Mucosa of stomach (tissue), 1 donor: ENCODE measurements at regions not wholly inside any gene's neighbourhood (a gene's known extent, or its start where the extent isn't known, plus 50 kb on each side); places are given as distances from the start of the nearest gene placed in this dataset.

Experiments used
- H3K27me3 ChIP-seq: one replicate; pipeline ENCODE4 v1.7.0; 2013; ENCODE audit warnings: mild to moderate bottlenecking, low read length; ENCODE audit not compliant: control insufficient read depth, insufficient read depth
- H3K36me3 ChIP-seq: one replicate; pipeline ENCODE4 v1.7.0; 2013; ENCODE audit warnings: low read length; ENCODE audit not compliant: control insufficient read depth, insufficient read depth
- H3K4me1 ChIP-seq: one replicate; pipeline ENCODE4 v1.7.0; 2013; ENCODE audit warnings: mild to moderate bottlenecking, low read length; ENCODE audit not compliant: control insufficient read depth, insufficient read depth
- H3K4me3 ChIP-seq: one replicate; pipeline ENCODE4 v1.7.0; 2013; ENCODE audit warnings: low read length
- H3K9ac ChIP-seq: one replicate; pipeline ENCODE4 v1.7.0; 2013; ENCODE audit warnings: mild to moderate bottlenecking, low read length, moderate library complexity
- H3K9me3 ChIP-seq: one replicate; pipeline ENCODE4 v1.7.0; 2013; ENCODE audit warnings: mild to moderate bottlenecking, low read length, moderate library complexity; ENCODE audit not compliant: control insufficient read depth
- donor health status: Pancreatic carcinoma.

DNA sequence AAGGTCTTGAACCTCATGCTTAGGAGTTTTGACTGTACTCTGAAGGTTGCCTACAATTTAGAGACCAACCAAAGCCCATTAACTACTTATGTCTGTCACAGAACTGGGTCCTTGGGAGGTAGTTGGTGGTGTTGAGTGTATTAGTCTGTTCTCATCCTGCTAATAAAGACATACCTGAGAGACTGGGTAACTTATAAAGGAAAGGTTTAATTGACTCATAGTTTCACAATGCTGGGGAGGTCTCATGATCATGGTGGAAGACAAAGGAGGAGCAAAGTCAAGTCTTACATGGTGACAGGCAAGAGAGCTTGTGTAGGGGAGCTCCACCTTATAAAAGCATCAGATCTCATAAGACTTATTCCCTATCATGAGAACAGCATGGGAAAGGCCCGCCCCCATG lies 319.6 kb upstream of the ZMIZ1 start:
- no peaks in the 10 kb centered on the region for H3K9me3 ChIP-seq
- H3K27me3 ChIP-seq = peaks cover 6% of the 10 kb centered on the region
- H3K4me3 ChIP-seq = no peak overlapping the region
- no peak overlapping the region for H3K9ac ChIP-seq
- H3K36me3 ChIP-seq = no peaks in the 10 kb centered on the region
- peaks cover 18% of the 10 kb centered on the region for H3K4me1 ChIP-seq

DNA sequence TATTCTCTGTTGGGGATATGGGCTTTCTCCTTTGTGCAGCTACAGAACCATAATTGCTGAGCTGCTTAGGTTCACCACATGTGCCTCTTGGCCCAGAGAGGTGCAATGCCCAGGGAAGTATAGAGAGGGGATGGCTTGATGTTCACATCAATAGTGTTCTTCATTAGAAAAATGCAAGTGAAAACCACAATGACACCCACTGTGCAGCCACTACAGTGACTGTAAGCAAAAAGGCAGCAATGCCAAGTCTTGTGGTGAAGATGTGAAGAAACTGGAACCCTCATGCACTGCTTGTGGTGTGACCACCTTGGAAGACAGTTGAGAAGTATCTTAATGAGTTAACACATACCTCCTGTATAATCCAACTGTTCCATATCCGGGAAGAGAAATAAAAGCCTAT lies 318.9 kb upstream of the ZMIZ1 start:
- peaks cover 6% of the 10 kb centered on the region for H3K27me3 ChIP-seq
- H3K9ac ChIP-seq = no peak overlapping the region
- no peak overlapping the region for H3K4me3 ChIP-seq
- no peaks in the 10 kb centered on the region for H3K9me3 ChIP-seq
- H3K36me3 ChIP-seq = no peaks in the 10 kb centered on the region
- H3K4me1 ChIP-seq = peaks cover 11% of the 10 kb centered on the region

DNA sequence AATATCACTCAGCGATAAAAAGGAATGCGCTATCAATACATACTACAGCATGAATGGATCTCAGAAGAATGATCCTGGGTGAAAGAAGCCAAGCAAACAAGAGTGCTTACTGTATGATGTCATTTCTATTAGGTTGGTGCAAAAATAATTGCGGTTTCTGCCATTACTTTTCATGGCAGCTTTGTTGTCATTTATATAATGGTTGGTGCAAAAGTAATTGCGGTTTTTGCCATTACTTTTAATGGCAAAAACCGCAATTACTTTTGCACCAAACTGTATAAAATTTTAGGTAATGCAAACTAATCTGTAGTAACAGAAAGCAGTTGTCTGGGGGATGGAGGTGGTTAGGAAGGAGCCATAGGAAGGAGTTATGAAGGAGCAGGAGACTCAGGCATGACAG lies 318.3 kb upstream of the ZMIZ1 start:
- H3K4me1 ChIP-seq = peaks cover 6% of the 10 kb centered on the region
- no peaks in the 10 kb centered on the region for H3K9me3 ChIP-seq
- H3K9ac ChIP-seq = no peak overlapping the region
- peaks cover 6% of the 10 kb centered on the region for H3K27me3 ChIP-seq
- H3K4me3 ChIP-seq = no peak overlapping the region
- no peaks in the 10 kb centered on the region for H3K36me3 ChIP-seq

DNA sequence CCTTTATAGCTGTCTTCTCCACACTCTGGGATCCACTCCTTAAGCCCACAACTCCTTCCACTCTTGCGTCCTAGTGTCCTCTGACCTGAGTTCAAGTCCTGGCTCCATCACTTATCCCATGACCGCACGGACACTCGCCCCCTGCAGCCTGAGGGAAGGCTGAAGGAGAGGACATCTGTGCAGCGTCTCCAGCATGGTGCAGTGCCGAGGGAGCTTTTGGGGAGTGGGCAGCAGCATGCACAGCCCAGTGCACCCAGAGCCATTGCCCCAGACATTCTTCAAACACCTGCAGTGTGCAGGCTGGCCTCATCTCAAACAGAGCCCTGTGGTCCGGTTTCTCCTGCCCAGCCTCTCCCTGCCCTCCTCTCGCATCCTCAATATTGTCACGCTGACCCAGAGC lies 317.1 kb upstream of the ZMIZ1 start:
- peaks cover 6% of the 10 kb centered on the region for H3K27me3 ChIP-seq

DNA sequence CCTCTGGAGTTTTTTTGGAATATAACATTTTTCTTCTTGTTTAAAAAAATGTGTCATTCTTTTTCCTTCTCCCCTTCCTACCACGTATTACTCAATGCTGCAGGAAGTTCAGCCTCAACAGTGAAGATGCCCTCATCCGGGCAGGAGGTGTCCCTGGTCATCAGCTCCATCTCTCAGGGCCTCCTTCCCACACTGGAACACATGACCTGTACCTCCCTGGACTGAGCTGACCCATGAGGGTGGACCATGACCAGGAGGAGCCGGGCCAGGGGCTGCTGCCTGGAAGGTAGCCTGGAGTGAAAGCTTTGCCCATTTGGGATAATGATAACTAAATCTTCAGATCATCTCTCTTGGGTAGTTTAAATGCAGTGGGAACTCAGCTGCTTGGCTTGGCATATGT lies 316.5 kb upstream of the ZMIZ1 start:
- Histone ChIP-seq H3K9me3 (no peaks in the 10 kb centered on the region), H3K9ac (no peak overlapping the region), H3K36me3 (no peaks in the 10 kb centered on the region), H3K4me1 (peaks cover 12% of the 10 kb centered on the region), H3K27me3 (peaks cover 6% of the 10 kb centered on the region), H3K4me3 (no peak overlapping the region)

More for the DNA sequence above, 317.1 kb upstream of the ZMIZ1 start:
- no peak overlapping the region for H3K9ac ChIP-seq
- H3K36me3 ChIP-seq = no peaks in the 10 kb centered on the region
- H3K4me3 ChIP-seq = no peak overlapping the region
- peaks cover 7% of the 10 kb centered on the region for H3K4me1 ChIP-seq
- no peaks in the 10 kb centered on the region for H3K9me3 ChIP-seq

DNA sequence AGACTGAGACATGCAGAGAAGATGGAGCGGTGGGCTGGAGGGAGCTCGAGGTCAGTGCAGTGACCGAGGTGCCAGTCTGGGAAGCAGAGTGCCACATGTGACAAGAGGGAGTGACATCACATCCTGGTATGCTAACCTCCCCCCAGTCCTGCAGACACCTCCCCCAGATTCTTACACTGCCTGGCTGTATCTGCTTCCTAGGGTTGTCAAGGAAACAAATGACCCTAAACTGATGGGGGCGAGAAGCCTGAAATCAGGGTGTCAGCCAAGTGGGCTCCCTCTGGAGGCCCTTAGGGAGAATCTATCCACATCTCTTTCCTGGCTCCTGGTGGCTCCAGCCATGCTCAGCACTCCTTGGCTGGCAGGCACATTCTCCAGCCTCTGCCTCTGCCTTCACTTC lies 316.1 kb upstream of the ZMIZ1 start:
- Histone ChIP-seq H3K27me3 (peaks cover 6% of the 10 kb centered on the region), H3K9me3 (no peaks in the 10 kb centered on the region), H3K9ac (no peak overlapping the region), H3K36me3 (no peaks in the 10 kb centered on the region), H3K4me1 (peaks cover 13% of the 10 kb centered on the region), H3K4me3 (no peak overlapping the region)

DNA sequence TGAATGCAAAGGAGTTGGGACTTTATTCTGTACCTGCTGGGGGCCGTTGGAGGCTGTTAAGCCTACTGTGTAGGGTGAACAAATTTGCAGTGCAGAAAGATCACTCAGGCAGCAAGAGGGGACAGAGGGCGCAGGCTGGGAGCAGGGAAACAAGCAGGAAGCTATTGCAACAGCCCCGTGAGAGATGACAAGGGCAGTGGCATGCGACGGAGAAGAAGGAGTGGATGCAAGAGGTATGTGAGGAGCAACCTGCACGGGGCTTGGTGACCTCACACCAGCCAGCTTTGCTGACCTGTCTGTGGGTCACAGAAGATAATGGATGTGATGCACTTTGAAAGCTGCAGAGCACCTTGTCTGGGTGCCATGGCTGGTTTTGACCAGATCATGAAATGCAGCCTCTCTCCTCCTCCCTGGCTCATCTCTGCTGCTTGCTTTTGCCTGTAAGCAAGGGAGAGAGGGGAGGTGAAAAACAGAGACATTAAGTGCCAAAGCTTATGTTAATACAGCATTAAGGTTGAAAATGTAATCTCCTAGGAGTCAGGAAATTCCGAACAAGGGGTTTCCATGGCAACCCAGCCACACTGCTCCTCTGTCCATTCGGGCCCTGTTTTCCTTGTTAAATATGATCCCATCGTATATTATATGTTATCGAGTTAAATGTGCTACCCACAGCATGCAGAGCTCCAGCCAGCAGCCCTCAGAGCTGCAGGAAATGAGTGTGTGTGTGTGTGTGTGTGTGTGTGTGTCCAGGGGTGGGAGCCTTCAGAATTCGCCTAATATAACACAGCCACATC lies 314.3 kb upstream of the ZMIZ1 start:
- H3K9ac ChIP-seq = no peak overlapping the region
- no peak overlapping the region for H3K4me3 ChIP-seq
- H3K36me3 ChIP-seq = no peaks in the 10 kb centered on the region
- no peaks in the 10 kb centered on the region for H3K9me3 ChIP-seq
- peaks cover 13% of the 10 kb centered on the region for H3K4me1 ChIP-seq
- peaks cover 6% of the 10 kb centered on the region for H3K27me3 ChIP-seq

DNA sequence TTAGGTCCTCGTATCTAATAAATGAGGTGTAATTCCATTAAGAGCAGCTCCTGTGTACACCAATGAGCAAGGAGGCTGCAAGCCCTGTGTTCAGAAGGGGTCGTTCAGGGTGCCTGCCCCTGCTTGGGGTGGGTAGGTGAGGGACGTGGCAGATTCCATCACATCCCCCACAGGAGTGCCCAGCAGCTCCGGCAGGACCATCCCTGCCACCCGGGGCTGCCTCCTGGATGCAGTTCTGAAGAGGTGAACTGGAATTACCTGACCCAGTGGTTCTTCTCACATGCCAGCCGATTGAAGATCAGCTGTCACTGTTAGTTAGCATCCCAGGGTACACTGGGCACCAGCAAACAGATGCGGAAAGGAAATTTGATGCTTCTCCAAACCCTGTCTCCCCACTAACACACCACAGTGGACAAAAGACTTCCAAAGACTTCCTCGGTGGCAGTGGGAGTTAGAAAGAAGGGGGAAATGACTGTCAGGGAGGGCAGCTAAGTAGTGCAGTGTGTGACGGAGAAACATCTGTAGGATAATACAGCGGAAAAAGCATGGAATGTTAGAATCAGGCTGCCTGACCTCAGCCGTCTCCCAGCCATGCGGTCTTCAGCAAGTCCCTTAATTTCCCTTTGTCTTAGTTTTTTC lies 313.6 kb upstream of the ZMIZ1 start:
- no peak overlapping the region for H3K4me3 ChIP-seq
- H3K4me1 ChIP-seq = peaks cover 13% of the 10 kb centered on the region
- H3K9me3 ChIP-seq = no peaks in the 10 kb centered on the region
- no peak overlapping the region for H3K9ac ChIP-seq
- H3K27me3 ChIP-seq = peaks cover 6% of the 10 kb centered on the region
- H3K36me3 ChIP-seq = no peaks in the 10 kb centered on the region

DNA sequence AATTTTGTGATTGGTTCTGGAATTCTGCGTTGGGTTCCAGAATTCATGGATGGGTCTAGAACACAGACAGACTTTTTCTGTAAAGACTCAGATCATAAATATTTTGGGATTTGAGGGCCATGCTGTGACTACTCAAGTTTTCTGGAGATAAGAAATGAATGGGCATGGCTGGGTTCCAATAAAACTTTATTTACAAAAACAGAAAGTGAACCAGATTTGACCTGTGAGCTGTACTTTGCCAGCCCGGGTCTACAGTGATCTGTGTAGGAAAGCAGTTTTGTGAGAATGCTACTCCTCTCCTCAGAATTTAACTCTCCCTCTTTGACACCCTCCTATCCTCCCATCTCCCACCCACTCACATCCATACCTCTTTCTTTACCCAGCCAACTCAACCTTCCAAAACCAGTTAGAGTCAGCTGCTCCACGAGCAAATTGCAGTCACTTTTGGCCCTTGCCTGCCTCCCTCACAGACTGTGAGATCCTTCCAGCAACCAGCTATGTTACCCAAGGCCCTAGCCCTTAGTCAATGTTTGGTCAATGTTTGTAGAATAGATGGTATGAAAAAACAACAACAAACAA lies 312.8 kb upstream of the ZMIZ1 start:
- Histone ChIP-seq H3K4me1 (peaks cover 13% of the 10 kb centered on the region), H3K9ac (no peak overlapping the region), H3K27me3 (peaks cover 6% of the 10 kb centered on the region), H3K4me3 (no peak overlapping the region), H3K36me3 (no peaks in the 10 kb centered on the region), H3K9me3 (no peaks in the 10 kb centered on the region)

DNA sequence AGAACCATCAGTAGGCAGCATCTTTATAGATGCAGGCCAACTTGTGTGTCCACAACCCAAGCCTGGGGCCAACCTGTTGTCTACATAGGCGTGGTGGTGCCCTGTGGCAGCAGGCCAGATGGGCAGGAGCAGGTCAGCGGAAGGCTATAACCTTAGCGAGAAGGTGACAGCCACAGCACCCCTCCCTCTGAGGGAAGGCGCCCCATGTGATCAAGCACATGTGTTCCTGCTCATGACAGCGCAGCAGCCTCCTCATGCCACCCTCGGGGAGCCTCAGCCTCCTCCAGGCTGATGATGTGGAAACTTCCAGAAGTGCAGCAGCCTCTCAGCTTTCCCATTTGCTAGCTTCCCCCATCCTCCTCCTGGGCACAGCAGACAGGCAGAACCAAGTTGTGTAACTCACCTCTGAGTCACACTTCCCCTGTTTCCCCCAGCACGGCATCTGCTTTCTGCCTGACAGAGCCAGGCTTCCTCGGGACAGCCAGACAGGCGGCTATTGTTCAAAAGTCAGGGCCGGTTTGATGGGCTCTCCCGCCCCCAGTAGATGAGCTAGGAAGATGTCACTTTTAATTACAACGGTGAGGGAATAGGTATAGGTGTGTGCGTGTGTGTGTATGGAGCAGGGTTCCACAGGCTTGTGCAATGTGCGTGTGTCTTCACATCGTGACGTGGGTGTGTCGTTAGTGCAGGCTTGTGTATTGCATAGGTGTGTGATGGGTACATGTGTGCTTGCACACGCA lies 312.0 kb upstream of the ZMIZ1 start:
- Histone ChIP-seq H3K4me1 (peaks cover 13% of the 10 kb centered on the region), H3K9ac (no peak overlapping the region), H3K27me3 (peaks cover 6% of the 10 kb centered on the region), H3K36me3 (no peaks in the 10 kb centered on the region), H3K9me3 (no peaks in the 10 kb centered on the region), H3K4me3 (no peak overlapping the region)

DNA sequence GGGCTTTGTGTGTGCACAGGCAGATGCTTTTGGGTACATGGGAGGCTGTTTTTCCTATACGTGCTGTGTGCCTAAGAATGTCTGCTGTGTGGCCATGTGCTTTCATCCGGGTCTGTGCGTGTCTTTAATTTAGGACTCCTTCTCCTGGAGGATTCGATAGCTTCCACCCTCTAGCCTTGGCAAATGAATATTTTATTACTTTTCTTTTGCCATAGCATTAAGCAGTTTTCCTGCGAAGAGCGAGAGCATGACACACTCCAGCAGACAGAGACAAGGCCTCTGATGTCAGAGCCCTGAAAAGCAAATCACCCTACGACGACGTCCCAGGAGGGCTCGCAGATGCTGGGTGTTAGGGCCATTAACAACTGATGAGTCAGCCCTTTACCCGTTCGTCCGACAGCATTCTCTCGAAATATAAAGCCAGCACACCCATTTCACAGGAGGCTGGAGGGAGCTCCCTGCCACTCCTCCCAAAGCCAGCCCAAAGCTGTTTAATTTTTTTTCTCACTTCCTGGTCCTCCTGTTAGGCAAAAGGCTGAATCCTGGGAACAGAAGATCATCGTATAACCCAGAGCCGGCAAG lies 311.3 kb upstream of the ZMIZ1 start:
- H3K9ac ChIP-seq = no peak overlapping the region
- peaks cover 6% of the 10 kb centered on the region for H3K27me3 ChIP-seq
- no peak overlapping the region for H3K4me3 ChIP-seq
- H3K36me3 ChIP-seq = no peaks in the 10 kb centered on the region
- peaks cover 13% of the 10 kb centered on the region for H3K4me1 ChIP-seq
- H3K9me3 ChIP-seq = no peaks in the 10 kb centered on the region
